ENCODE measurements at regions not wholly inside any gene's neighbourhood (a gene's known extent, or its start where the extent isn't known, plus 50 kb on each side); places are given as distances from the start of the nearest gene placed in this dataset.
A peak's percentile ranks its signal among the peaks of the same experiment; 100 is the strongest.
"Not testable (repeated sequence)": the region's sequence is repeated elsewhere in the genome, so short reads cannot be mapped to it uniquely, and the experiment has no call there.

DNA sequence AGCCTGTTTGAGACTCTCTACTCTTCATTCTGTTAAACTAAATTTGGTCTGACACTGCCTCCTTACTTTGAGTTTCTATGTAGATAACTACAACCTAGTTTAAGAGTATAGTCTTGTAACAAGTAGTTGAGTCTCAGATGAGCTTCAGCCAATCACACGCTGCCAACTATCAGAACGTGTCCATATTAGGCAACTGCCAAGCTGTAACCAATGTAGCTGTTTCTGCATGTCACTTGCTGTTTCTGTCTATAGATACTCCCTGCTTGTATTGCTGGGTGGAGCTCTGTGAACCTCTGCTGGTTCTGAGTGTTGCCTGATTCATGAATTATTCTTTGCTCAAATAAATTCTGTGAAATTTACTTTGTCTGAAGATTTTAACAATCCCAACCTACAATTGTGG is 452.6 kb upstream of the NR5A2 start:
- no peak for DNase-seq

DNA sequence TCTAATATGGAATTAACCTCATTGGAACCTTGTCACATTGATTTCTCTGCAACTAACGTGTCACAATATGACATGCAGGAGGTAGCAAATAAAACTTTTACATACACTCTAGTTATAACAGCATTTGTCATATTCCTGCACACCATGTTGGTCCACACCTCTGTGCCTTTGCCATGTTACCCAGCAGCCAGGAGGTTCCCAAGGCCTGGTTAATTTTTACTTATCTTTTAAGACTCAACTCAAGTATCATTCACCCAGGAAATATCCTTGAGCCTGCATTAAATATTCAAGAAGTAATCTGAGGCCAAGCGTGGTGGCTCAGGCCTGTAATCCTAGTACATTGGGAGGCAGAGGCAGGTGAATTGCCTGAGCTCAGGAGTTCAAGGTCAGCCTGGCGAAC is 447.2 kb upstream of the NR5A2 start:
- DNase-seq: no peak

DNA sequence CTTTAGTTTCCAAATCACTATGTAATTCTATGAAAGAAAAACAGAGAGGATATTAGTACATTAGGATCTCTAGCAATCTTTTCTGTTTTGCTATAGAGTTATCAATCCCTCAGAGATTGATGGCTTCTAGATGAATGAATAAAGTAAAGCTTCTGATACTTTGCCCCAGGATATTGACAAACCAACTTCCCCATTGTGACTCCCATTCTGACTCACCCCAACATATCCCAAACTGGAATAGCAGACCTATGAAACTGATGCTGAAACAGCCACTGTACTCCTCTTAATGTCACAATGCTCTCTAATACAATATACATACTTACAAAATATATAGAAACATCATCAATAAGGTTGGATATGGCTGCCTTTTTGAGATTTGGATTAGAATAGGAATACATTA is 442.1 kb upstream of the NR5A2 start:
- peak; percentile 3 for DNase-seq

DNA sequence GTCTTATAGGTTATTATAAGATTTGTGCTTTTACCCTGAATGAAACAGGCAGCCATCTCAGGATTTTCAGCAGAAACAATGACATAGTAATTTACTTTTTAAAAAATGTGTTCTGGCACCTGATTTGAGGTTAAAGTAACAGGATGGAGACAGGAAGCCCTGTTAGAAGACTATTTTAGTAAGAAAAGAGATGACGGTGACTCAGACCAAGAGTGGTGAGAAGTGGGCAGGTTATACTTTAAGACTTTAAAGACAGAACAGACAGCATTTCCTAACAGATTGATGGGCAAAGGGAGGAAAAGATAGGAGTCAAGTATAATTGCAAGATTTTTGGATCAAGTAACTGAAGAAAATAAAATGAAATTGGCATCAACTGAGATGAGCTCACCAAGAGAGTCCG is 436.8 kb upstream of the NR5A2 start:
- DNase-seq: no peak

DNA sequence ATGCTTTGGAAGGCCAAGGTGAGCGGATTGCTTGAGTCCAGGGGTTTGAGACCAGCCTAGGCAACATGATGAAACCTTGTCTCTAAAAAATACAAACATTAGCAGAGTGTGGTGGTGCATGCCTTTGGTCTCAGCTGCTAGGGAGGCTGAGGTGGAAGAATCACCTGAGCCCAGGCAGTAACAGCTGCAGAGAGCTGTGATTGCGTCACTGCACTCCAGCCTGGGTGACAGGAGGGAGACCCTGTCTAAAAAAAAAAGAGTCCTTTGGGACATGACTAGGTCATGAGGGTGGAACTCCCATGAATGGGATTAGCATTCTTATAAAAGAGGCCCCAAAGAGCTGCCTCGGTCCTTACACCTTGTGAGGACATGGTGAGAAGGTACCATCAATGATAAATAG is 436.0 kb upstream of the NR5A2 start:
- DNase-seq: no peak

DNA sequence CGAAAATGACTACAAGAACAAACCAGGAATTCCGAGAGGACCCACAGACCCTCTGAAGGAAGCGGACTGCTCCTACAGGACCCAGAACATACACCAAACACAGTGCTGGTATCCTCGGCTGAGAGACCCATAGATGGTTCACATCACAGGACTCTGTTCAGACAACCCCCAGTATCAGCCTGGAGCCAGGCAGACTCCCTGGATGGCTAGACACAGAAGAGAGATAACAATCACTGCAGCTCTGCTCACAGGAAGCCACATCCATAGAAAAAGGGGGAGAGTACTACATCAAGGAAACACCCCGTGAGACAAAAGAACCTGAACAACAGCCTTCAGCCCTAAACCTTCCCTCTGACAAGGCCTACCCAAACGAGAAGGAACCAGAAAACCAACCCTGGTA is 434.0 kb upstream of the NR5A2 start:
- no peak for DNase-seq

DNA sequence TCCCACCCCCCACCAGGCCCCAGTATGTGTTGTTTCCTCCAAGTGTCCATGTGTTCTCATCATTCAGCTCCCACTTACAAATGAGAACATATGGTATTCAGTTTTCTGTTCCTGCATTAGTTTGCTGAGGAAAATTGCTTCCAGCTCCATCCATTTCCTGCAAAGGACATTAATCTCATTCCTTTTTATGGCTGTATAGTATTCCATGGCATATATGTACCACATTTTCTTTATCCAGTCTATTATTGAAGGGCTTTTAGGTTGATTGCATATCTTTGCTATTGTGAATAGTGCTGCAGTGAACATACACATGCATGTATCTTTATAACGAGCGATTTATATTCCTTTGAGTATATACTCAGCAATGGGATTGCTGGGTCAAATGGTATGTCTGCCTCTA is 431.1 kb upstream of the NR5A2 start:
- not testable (repeated sequence) for DNase-seq

DNA sequence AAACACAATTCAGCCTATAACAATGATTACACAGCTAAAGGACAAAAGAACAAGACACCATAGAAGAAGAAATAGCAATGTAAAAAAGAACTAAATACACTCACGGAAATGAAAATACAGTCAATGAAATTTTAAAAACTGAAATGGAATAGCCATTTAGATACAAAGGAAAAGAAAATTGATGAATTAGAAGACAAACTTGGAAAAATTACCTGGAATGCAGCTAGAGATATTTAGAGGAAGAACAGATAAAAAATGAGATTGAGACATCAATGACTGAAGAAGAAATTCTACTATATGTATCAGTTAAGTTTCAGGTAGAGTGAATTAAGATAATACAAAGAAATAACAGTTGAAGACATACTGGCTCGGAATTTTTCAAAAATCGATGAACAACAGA is 430.4 kb upstream of the NR5A2 start:
- DNase-seq: no peak

DNA sequence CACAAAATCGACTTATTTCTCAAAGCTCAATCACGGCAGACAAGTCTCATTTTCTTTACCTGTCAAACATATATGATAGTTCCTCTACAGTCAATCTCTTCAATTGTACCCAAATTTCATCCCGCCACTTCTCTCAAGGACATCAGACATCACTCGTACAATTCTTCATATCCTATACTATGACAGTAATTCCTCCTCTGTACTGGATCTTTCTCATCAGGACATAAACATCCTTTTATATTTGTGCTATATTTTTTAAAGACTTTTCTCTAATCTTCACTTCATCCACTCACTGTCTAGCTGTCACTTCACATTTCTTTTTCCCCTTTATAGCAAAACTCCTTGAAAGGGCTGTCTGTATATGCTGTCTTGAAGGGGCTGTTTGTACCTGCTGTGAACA is 419.1 kb upstream of the NR5A2 start:
- no peak for DNase-seq

DNA sequence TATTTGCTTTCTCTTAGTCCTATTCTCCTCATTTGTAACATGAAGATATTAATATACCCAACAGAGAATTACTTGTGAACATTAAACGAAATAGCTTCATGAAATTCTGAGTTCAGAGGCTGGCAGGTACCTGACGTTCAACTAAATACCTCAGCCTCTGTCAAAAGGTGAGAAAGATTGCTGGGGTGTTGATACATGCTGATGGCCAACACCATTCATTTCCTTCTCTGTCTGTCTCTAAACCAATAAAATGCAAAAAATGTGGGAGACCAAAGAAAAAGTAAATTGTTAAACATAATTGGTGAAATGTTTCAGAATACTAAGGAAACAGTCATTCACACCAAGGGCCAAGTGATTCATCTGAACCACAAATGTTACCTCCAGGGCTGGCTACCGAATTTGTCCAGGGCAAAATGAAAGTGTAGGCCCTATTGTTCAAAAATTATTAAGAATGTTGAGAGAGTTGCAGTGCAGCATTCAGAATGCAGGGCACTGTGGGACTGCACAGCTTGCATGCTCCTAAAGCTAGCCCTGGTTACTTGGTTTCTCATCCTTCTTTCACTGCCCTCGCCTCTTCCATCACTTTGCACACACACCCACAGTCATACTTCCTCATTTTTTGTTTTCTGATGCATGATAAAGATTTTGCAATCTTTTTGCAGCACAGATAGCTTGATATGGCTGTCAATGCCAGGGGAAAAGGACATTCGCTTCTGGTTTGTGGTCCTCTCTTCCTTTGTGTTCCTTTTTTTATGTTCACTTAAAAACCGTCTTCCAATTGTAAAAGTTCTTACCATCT is 414.3 kb upstream of the NR5A2 start:
- DNase-seq: no peak

DNA sequence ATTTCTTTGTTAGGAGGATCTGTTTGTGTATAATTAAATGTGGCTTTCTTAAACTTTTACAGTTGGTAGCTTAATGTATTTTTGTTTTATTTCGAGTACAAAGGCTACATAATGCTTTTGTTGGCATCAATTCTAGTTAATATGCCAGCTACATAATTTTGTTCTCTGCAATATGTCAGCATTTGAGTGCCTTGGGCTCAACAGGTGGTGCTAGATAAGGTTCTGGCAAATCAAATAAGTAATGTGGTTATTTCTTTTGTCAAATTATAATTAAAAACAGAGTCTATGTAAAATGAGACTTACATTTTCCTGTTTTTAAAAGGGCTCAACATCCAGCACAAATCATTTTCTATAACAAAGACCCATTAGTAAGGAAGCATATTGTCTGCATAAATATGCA is 410.6 kb upstream of the NR5A2 start:
- DNase-seq: peak; percentile 45

DNA sequence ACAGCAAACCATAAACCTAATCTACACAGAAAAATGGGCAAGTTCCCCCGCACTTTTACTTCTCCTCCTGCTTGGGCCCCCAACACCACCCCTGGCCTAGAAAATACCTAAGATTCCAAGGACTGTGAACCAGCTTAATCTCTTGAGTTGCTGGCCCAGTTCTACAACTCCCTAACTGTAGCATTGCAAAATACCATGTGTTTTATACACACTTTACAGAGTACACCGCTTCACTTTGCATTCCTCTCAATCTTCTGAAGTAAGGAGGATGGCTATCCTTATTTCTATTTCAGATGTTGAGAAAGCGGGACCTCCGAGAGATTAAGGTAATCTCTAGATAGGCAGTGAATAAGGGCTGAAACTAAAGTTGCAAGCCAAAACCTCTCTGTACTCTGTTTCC is 408.3 kb upstream of the NR5A2 start:
- DNase-seq: no peak

DNA sequence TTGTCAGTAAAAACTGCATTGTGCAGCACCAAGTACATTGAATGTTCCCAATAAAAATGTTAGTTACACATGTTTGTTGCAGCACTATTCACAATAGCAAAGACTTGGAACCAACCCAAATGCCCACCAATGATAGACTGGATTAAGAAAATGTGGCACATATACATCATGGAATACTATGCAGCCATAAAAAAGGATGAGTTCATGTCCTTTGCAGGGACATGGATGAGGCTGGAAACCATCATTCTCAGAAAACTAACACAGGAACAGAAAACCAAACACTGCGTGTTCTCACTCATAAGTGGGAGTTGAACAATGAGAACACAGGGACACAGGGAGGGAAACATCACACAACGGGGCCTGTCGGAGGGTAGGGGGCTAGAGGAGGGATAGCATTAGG is 401.3 kb upstream of the NR5A2 start:
- not testable (repeated sequence) for DNase-seq

DNA sequence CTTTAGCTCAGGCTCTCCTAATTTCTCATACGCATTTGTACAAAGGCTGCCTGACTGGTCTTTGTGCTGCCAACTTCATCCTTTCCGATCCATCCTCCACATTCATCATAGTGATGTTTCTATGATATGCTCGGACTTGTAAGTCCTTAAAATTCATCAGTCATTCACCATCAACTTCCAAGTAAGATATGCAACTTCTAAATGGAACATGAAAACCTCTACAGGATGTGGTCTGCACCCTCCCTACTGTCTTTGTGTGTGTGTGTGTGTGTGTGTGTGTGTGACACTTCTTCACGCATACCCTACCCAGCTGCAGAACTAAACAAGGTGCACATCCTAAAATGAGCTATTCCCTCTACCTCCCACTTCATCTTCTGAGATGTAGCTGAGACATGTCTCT is 397.9 kb upstream of the NR5A2 start:
- DNase-seq: no peak

DNA sequence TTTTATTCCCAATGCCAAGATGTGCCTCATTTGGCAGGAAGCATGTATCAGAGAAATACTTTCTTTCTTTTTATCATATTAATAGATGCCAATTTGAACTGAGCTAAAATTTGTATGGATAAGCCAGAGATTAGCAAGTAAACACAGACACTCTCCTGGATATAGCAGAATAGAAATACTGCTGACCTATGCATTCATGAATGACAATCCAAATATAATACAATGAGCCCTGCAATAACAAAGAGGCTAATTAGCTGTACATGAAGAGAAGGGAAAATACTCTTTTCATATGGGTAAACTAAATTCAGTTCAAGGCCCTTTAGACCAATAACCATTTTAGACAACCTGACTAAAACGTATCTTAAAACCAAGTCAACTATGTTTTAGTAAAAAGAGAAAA is 388.1 kb upstream of the NR5A2 start:
- no peak for DNase-seq

DNA sequence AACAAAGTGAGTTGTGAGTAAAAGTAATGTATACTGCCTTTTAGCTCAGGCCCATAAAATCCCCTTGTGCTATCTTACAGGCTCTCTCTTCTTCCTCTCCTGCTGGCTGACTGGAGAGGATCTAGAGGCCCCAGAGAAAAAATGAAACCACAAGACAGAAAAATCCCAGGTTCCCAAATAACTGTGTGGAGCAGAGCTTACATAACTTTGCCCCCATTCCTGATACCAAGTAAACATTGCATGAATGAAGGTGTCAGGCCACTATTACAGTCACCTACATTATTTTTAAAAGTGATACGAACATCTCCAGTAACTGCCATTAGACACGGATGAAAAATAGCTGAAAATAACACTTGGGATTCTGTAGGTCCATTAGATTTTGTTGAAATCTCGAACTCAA is 386.0 kb upstream of the NR5A2 start:
- no peak for DNase-seq

DNA sequence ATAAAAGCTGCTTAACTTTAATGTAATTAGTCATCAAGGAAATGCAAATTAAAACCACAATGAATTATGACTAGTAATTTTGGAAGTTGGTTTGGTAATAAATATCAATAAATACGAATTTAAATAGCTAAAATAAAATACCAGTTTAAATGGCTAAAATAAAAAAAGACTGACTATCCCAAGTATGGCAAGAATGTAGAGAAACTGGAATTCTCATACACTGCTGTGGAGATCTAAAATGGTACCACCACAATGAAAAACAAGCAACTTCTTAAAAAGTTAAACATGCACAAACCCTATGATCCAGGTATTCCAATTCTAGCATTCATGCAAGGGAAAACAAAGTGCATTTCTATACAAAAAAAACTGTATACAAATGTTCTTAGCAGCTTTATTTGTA is 382.6 kb upstream of the NR5A2 start:
- no peak for DNase-seq

DNA sequence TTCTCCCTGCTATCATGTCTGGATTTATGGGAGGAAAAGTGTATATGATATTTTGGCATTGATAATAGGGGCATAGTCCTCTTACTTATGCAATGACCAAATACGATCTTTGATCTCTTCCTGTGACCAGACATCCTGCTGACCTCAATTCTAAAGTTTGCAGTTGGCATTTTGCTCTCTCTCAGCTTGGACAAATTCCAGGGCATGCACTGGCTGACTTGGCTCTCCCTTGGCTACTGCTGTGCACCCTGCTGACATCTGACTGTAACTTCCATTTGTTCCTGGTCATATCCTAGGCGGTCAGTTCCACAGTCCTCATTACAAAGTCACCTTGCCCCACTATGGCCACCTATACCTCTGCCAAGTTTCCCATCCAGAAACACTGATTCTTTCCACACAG is 380.7 kb upstream of the NR5A2 start:
- no peak for DNase-seq

DNA sequence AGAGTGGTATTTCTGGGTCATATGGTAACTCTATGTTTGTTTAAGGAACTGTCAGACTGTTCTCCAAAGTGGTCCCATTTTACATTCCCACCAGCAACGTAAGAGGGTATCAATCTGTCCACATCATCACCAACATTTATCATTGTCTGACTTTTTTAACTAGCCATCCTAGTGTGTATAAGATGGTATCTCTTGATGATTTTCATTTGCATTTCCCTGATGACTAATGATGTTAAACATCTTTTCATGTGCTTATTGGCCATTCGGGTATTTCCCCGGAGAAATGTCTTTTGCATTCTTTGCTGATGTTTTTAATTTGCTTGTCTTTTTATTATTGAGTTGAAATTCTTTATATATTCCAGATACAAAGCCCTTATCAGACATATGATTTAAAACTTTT is 370.1 kb upstream of the NR5A2 start:
- no peak for DNase-seq

DNA sequence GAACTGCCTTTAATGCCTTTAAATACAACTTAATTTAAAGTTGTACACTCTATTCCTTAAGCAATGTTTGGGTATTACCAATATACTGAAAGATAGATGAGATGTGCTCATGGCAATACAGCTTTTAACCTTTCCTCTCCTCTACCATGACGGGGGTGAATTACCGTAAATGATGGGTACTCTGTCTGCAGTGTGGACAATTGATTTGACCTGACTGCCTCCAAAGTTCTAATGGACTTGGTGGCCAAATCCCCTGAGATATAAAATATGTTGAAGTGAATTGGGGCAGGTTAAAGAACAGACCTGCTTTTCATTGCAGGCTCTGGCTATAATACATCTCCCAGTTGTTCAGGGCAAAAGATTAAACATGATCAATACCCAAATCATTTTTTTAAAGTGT is 367.4 kb upstream of the NR5A2 start:
- DNase-seq: peak; percentile 52

DNA sequence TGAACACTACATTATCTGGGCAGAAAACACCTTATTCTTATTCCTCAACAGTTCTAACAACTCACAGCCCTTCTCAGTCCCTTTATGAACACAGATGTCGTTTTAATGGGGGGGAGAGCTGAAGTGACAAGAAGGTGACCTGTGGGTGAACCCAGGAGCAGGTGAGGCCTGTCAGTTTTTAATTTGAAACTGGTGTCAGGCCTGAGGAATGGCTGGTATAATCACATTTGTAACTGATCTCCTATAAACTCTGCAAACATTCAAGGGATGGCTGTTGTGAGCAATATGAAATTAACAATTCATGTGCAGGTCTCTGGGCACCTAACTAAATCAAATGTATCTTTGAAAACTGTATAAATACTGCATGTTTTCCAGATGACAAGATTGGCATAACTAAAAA is 362.1 kb upstream of the NR5A2 start:
- DNase-seq: no peak

DNA sequence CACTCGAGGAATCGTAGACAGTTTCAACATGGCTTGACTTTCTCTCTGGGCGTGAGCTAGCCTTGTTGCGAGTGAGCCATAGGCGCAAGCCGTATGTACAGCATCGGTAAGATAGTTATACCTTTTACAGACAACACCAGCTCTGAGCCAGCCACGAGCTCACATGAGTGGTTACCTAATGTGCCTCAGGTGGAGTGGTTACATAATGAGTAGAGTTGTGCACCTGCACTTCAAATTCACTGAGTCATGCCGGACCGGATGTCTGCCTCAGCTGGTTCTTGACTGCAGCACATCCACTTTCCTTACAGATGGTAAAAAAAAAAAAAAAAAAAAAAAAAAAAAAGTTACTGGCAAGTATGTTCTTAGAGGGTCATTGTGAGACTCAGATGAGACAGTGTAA is 360.4 kb upstream of the NR5A2 start:
- DNase-seq: no peak

DNA sequence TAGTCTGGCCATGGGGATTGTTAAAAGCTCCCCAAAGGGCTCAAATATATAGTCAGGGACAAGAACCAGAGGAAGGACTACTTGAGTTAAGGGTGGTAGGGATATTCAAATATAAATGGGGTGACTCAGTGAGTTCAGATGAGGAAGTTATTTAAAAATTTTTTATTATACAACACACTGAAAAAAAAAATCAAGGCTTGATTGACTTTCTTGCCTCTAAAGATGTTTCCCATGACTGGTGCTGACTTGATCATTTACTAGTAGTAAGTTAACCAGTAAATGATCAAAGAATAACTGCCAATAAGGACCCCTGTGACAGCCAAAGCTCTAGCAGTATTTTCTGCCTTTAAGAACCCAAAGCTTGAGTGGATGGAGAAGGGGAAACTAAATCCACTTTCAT is 357.6 kb upstream of the NR5A2 start:
- DNase-seq: no peak

DNA sequence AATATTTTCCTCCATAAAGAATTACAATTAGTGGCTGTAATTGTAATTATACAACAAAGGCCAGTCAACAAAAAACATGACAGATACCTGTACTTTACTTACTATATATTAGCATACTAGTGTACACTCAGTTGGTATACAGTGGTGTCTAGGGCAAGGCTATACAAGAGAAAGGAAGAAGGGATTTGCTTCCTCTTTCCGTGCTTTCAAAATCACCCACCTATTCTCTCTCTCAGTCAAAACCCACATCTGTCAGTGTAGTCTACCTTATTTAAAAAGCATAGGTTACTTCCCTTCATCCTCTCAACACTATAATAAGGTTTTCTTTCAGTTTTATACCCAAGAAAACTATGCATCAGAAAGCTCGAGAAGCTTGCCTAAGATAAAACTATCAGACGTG is 355.8 kb upstream of the NR5A2 start:
- no peak for DNase-seq

DNA sequence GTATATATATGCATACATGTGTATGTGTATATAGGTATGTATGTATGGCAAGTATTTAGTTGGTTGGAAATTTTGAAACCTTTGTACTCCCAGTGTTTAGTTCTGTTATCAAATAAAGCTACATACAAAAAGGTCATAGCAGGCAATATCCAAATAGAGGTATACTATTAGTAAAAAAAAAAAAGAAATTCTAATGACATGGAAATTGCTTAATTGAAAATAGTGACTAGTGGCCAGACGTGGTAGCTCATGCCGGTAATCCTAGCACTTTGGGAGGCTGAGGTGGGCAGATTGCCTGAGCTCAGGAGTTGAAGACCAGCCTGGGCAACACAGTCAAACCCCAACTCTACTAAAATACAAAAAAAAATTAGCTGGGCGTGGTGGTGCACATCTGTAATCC is 351.6 kb upstream of the NR5A2 start:
- no peak for DNase-seq

DNA sequence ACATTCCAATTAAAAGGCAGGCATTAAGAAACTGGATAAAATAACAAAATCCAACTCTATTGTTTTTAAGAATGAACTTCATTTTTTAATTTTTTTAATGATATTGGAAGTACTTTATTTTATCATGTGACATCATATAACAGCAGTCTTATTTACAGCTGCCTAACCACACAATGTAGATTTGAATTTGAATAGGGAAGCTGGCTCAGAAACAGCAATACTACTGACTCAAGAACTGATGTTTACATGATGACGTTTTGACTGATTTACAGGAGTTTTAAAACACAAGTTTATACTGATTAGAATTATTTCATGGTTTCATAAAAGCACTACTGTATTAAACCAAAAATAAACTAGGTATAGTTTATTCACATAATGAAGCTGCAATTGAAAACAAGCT is 348.7 kb upstream of the NR5A2 start:
- DNase-seq: no peak

Data from eye (tissue), 1 donor.